HEK293 (cell line): ENCODE measurements at regions not wholly inside any gene's neighbourhood (a gene's known extent, or its start where the extent isn't known, plus 50 kb on each side); places are given as distances from the start of the nearest gene placed in this dataset.

Source experiments
- CTCF ChIA-PET: fragments of 350-600 bp; formaldehyde crosslinking; extraction: SDS; loops from one replicate; lab custom pipeline; 2021; ENCODE audit warnings: antibody characterized with exemption; lab: Yijun Ruan, JAX
- POLR2A ChIA-PET: fragments of 300-600 bp; formaldehyde crosslinking; extraction: SDS; loops from one replicate; lab custom pipeline; 2020; ENCODE audit warnings: antibody characterized with exemption, inconsistent platforms; lab: Yijun Ruan, JAX
- H3K27ac ChIP-seq: fragments of 200-500 bp; sonication (Bioruptor generic); 2 replicates; pipeline ENCODE4 v1.5.1; 2014; ENCODE audit warnings: low read depth, low read length, control low read depth, inconsistent platforms; ENCODE audit errors: extremely low read depth
- H3K36me3 ChIP-seq, 2 experiments: fragments of 200-500 bp in 1 of 2; sonication (Bioruptor generic) in 1 of 2; 1 replicate in 1 of 2; 2 replicates in 1 of 2; pipeline ENCODE4 v1.5.1; 2014 to 2017; ENCODE audit warnings: inconsistent platforms in 2 of 2, low read length in 2 of 2; ENCODE audit not compliant: control insufficient read depth in 2 of 2, insufficient read depth in 1 of 2
- H3K4me1 ChIP-seq: fragments of 200-500 bp; sonication (Bioruptor generic); 2 replicates; pipeline ENCODE4 v1.5.1; 2014; ENCODE audit warnings: mild to moderate bottlenecking, low read length, inconsistent platforms; ENCODE audit not compliant: control insufficient read depth, insufficient read depth
- H3K4me3 ChIP-seq: 2 replicates; pipeline ENCODE4 v1.5.1; 2011; ENCODE audit warnings: low read depth, mild to moderate bottlenecking, control low read depth, low read length, moderate library complexity
- H3K9me3 ChIP-seq: fragments of 200-500 bp; sonication (Bioruptor generic); 2 replicates; pipeline ENCODE4 v1.5.1; 2014; ENCODE audit warnings: low read depth, low read length, inconsistent platforms; ENCODE audit not compliant: control insufficient read depth, insufficient read depth
- BCL11A ChIP-seq: fragments of 450-650 bp; formaldehyde crosslinking; IDR thresholded peaks from 2 replicates; pipeline ENCODE4 v1.5.1; 2016; ENCODE audit warnings: low read depth, missing biosample characterization, missing genetic modification characterization
- WT1 ChIP-seq: fragments of 450-650 bp; formaldehyde crosslinking; IDR thresholded peaks from 2 replicates; pipeline ENCODE4 v1.5.1; 2016; ENCODE audit warnings: missing biosample characterization, missing genetic modification characterization
- ZBTB21 ChIP-seq: fragments of 450-650 bp; formaldehyde crosslinking; IDR thresholded peaks from 2 replicates; pipeline ENCODE4 v1.5.1; 2017; ENCODE audit warnings: missing biosample characterization, missing genetic modification characterization
- ZNF133 ChIP-seq: fragments of 450-650 bp; formaldehyde crosslinking; IDR thresholded peaks from 2 replicates; pipeline ENCODE4 v1.5.1; 2016; ENCODE audit warnings: missing biosample characterization, missing genetic modification characterization
- ZNF138 ChIP-seq: fragments of 450-650 bp; formaldehyde crosslinking; IDR thresholded peaks from 2 replicates; pipeline ENCODE4 v1.5.1; 2016; ENCODE audit warnings: missing biosample characterization, missing genetic modification characterization, borderline replicate concordance
- ZNF146 ChIP-seq: fragments of 450-650 bp; formaldehyde crosslinking; IDR thresholded peaks from 2 replicates; pipeline ENCODE4 v1.5.1; 2016; ENCODE audit warnings: missing biosample characterization, missing genetic modification characterization
- ZNF175 ChIP-seq: fragments of 450-650 bp; formaldehyde crosslinking; IDR thresholded peaks from 2 replicates; pipeline ENCODE4 v1.5.1; 2016; ENCODE audit warnings: missing biosample characterization, missing genetic modification characterization
- ZNF239 ChIP-seq: fragments of 450-650 bp; formaldehyde crosslinking; IDR thresholded peaks from 2 replicates; pipeline ENCODE4 v1.5.1; 2016; ENCODE audit warnings: missing biosample characterization, missing genetic modification characterization
- ZNF426 ChIP-seq: fragments of 450-650 bp; formaldehyde crosslinking; IDR thresholded peaks from 2 replicates; pipeline ENCODE4 v1.5.1; 2017; ENCODE audit warnings: missing biosample characterization, missing genetic modification characterization, mild to moderate bottlenecking, inconsistent platforms, moderate library complexity
- ZNF514 ChIP-seq: fragments of 450-650 bp; formaldehyde crosslinking; IDR thresholded peaks from 2 replicates; pipeline ENCODE4 v1.5.1; 2016; ENCODE audit warnings: missing biosample characterization, missing genetic modification characterization
- ZNF521 ChIP-seq: fragments of 450-650 bp; formaldehyde crosslinking; IDR thresholded peaks from 2 replicates; pipeline ENCODE4 v1.5.1; 2017; ENCODE audit warnings: missing biosample characterization, mild to moderate bottlenecking, missing genetic modification characterization
- ZNF664 ChIP-seq: fragments of 450-650 bp; formaldehyde crosslinking; IDR thresholded peaks from 2 replicates; pipeline ENCODE4 v1.5.1; 2016; ENCODE audit warnings: missing biosample characterization, missing genetic modification characterization
- TF ChIP-seq, protein P1 (sequence below): fragments of 450-650 bp; IDR thresholded peaks from 2 replicates; pipeline ENCODE4 v1.5.1; 2018; ENCODE audit warnings: missing biosample characterization, mild to moderate bottlenecking, missing genetic modification characterization
- TF ChIP-seq, protein P2 (sequence below): fragments of 450-650 bp; formaldehyde crosslinking; IDR thresholded peaks from 2 replicates; pipeline ENCODE4 v1.5.1; 2016; ENCODE audit warnings: missing biosample characterization, missing genetic modification characterization
- TF ChIP-seq, protein P3 (sequence below): fragments of 450-650 bp; formaldehyde crosslinking; IDR thresholded peaks from 2 replicates; pipeline ENCODE4 v1.5.1; 2017; ENCODE audit warnings: missing biosample characterization, missing genetic modification characterization
- TF ChIP-seq, protein P4 (sequence below): fragments of 450-650 bp; formaldehyde crosslinking; IDR thresholded peaks from 2 replicates; pipeline ENCODE4 v1.5.1; 2016; ENCODE audit warnings: missing biosample characterization, missing genetic modification characterization, low read depth
- TF ChIP-seq, protein P5 (sequence below): fragments of 450-650 bp; formaldehyde crosslinking; IDR thresholded peaks from 2 replicates; pipeline ENCODE4 v1.5.1; 2016; ENCODE audit warnings: missing biosample characterization, missing genetic modification characterization

DNA sequence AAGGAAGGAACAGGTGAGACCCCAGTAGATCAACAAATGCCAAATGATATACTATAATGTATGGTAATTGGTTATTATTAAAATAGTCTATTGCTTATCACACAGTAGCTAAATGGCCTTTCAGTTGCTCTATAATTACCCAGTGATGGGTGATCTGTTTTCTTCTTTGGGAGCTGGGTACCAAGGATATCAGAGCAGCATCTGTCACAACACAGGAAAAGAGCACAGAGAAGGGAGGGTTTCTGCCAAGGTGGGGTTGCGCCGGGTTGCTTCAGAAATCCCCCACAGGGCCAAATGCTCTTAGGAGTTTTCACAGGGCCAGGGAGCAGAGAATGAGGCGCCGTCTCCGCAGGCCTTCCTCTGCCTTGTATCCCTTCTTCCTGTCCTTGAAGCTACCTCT is 469.4 kb downstream of the INSC start:
- H3K9me3 ChIP-seq = no peaks in the 10 kb centered on the region
- CTCF ChIA-PET = no interaction called here
- no peak for TF ChIP-seq BCL11A (tag by site-specific recombination)
- no peak for TF ChIP-seq ZNF521 (tag by site-specific recombination)
- TF ChIP-seq, protein P1, sequence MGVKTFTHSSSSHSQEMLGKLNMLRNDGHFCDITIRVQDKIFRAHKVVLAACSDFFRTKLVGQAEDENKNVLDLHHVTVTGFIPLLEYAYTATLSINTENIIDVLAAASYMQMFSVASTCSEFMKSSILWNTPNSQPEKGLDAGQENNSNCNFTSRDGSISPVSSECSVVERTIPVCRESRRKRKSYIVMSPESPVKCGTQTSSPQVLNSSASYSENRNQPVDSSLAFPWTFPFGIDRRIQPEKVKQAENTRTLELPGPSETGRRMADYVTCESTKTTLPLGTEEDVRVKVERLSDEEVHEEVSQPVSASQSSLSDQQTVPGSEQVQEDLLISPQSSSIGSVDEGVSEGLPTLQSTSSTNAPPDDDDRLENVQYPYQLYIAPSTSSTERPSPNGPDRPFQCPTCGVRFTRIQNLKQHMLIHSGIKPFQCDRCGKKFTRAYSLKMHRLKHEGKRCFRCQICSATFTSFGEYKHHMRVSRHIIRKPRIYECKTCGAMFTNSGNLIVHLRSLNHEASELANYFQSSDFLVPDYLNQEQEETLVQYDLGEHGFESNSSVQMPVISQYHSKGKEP (tag by site-specific recombination) = no peak
- no peak for TF ChIP-seq ZNF133 (tag by site-specific recombination)
- TF ChIP-seq ZNF138 (tag by site-specific recombination) = no peak
- TF ChIP-seq ZNF239 (tag by site-specific recombination) = no peak
- TF ChIP-seq ZNF426 = no peak
- TF ChIP-seq ZNF664 (tag by site-specific recombination) = no peak
- TF ChIP-seq, protein P2, sequence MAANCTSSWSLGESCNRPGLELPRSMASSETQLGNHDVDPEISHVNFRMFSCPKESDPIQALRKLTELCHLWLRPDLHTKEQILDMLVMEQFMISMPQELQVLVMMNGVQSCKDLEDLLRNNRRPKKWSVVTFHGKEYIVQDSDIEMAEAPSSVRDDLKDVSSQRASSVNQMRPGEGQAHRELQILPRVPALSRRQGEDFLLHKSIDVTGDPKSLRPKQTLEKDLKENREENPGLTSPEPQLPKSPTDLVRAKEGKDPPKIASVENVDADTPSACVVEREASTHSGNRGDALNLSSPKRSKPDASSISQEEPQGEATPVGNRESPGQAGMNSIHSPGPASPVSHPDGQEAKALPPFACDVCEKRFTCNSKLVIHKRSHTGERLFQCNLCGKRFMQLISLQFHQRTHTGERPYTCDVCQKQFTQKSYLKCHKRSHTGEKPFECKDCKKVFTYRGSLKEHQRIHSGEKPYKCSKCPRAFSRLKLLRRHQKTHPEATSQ = no peak
- no peak for TF ChIP-seq WT1 (tag by site-specific recombination)
- TF ChIP-seq, protein P3, sequence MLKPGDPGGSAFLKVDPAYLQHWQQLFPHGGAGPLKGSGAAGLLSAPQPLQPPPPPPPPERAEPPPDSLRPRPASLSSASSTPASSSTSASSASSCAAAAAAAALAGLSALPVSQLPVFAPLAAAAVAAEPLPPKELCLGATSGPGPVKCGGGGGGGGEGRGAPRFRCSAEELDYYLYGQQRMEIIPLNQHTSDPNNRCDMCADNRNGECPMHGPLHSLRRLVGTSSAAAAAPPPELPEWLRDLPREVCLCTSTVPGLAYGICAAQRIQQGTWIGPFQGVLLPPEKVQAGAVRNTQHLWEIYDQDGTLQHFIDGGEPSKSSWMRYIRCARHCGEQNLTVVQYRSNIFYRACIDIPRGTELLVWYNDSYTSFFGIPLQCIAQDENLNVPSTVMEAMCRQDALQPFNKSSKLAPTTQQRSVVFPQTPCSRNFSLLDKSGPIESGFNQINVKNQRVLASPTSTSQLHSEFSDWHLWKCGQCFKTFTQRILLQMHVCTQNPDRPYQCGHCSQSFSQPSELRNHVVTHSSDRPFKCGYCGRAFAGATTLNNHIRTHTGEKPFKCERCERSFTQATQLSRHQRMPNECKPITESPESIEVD = no peak
- TF ChIP-seq, protein P4, sequence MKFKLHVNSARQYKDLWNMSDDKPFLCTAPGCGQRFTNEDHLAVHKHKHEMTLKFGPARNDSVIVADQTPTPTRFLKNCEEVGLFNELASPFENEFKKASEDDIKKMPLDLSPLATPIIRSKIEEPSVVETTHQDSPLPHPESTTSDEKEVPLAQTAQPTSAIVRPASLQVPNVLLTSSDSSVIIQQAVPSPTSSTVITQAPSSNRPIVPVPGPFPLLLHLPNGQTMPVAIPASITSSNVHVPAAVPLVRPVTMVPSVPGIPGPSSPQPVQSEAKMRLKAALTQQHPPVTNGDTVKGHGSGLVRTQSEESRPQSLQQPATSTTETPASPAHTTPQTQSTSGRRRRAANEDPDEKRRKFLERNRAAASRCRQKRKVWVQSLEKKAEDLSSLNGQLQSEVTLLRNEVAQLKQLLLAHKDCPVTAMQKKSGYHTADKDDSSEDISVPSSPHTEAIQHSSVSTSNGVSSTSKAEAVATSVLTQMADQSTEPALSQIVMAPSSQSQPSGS (tag by site-specific recombination) = no peak
- no peak for TF ChIP-seq ZBTB21 (tag by site-specific recombination)
- TF ChIP-seq, protein P5, sequence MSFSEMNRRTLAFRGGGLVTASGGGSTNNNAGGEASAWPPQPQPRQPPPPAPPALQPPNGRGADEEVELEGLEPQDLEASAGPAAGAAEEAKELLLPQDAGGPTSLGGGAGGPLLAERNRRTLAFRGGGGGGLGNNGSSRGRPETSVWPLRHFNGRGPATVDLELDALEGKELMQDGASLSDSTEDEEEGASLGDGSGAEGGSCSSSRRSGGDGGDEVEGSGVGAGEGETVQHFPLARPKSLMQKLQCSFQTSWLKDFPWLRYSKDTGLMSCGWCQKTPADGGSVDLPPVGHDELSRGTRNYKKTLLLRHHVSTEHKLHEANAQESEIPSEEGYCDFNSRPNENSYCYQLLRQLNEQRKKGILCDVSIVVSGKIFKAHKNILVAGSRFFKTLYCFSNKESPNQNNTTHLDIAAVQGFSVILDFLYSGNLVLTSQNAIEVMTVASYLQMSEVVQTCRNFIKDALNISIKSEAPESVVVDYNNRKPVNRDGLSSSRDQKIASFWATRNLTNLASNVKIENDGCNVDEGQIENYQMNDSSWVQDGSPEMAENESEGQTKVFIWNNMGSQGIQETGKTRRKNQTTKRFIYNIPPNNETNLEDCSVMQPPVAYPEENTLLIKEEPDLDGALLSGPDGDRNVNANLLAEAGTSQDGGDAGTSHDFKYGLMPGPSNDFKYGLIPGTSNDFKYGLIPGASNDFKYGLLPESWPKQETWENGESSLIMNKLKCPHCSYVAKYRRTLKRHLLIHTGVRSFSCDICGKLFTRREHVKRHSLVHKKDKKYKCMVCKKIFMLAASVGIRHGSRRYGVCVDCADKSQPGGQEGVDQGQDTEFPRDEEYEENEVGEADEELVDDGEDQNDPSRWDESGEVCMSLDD (tag by site-specific recombination) = no peak
- TF ChIP-seq ZNF146 (tag by site-specific recombination) = no peak
- no peak for TF ChIP-seq ZNF175 (tag by site-specific recombination)
- no peak for TF ChIP-seq ZNF514
- POLR2A ChIA-PET = no interaction called here
- no peak overlapping the region for H3K4me3 ChIP-seq
- H3K4me1 ChIP-seq = no peaks in the 10 kb centered on the region
- no peaks in the 10 kb centered on the region for H3K36me3 ChIP-seq
- no peak overlapping the region for H3K27ac ChIP-seq
